ENCODE measurements at regions not wholly inside any gene's neighbourhood (a gene's known extent, or its start where the extent isn't known, plus 50 kb on each side); places are given as distances from the start of the nearest gene placed in this dataset.

DNA sequence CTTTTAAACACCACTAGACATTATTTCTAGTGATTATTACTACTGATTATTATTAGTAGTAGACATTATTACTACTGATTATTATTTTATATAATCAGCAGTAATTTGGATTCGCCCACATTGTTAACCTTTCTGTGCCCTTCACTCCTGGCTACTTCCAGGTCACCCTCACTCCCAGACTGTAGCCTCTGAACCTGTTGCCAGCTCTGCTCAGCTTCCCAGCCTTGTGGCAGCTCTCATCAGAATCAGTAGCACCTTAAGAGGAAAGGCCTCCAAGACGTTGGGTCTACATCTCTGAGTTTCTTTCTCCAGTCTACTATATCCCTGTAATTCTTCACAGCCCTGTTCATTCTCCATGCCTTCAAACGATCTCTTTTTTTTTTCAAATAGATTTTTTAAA, 137.0 kb downstream of the KATNIP start:
- H3K4me1 ChIP-seq (ENCODE audit: insufficient read depth, low read length) = no peaks in the 10 kb centered on the region
- H3K9me3 ChIP-seq (ENCODE audit: insufficient read depth, low read length, severe bottlenecking) = no peaks in the 10 kb centered on the region
- H3K4me2 ChIP-seq (ENCODE audit: insufficient read depth, low read length) = no peak overlapping the region
- no peak for ATAC-seq (ENCODE audit: insufficient read depth, low read depth)
- no peak overlapping the region for H3K27ac ChIP-seq (ENCODE audit: low read length)
- no peak overlapping the region for H3K9ac ChIP-seq (ENCODE audit: low read depth, low read length)
- H3K36me3 ChIP-seq (ENCODE audit: insufficient read depth, low read length) = peaks cover 6% of the 10 kb centered on the region; the same call in 1 of the 2 replicates
- H4K20me1 ChIP-seq (ENCODE audit: insufficient read depth, low read length) = no peaks in the 10 kb centered on the region
- no peak for DNase-seq
- no peak overlapping the region for H3K4me3 ChIP-seq (ENCODE audit: low read depth in 1 of 2, low read length in 2 of 2)
- no peaks in the 10 kb centered on the region for H3K79me2 ChIP-seq (ENCODE audit: insufficient read depth, low read length)
- TF ChIP-seq, protein P1, sequence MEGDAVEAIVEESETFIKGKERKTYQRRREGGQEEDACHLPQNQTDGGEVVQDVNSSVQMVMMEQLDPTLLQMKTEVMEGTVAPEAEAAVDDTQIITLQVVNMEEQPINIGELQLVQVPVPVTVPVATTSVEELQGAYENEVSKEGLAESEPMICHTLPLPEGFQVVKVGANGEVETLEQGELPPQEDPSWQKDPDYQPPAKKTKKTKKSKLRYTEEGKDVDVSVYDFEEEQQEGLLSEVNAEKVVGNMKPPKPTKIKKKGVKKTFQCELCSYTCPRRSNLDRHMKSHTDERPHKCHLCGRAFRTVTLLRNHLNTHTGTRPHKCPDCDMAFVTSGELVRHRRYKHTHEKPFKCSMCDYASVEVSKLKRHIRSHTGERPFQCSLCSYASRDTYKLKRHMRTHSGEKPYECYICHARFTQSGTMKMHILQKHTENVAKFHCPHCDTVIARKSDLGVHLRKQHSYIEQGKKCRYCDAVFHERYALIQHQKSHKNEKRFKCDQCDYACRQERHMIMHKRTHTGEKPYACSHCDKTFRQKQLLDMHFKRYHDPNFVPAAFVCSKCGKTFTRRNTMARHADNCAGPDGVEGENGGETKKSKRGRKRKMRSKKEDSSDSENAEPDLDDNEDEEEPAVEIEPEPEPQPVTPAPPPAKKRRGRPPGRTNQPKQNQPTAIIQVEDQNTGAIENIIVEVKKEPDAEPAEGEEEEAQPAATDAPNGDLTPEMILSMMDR (IDR thresholded peaks at IDR 0.05; ENCODE audit: borderline replicate concordance, extremely low read depth, low read length, poor library complexity, severe bottlenecking) = no peak
- TF ChIP-seq EZH2 (IDR thresholded peaks at IDR 0.05; ENCODE audit: borderline replicate concordance, low read depth, low read length, severe bottlenecking) = no peak
- H3K27me3 ChIP-seq (ENCODE audit: insufficient read depth, low read length, poor library complexity) = no peaks in the 10 kb centered on the region
- no peak overlapping the region for H2AFZ ChIP-seq (ENCODE audit: low read depth, low read length)

DNA sequence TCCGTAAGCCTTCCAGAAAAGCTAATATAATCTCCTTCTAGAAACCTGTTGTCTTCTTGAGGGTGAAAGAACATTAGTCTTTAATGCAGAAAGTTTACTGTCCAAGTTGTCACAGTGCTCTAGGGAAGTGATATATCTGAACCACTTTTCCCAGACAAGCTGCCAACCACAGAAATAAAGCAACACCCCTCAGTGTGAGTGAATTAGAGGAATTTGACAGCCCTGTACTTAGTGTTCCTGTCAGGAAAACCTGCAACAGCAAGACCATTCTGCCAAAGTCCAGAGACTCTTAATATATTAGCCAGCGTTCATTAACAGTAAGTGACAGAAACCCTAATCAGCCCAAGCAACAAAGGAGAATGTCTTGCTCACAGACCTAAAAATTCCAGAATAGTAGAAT, 137.7 kb downstream of the KATNIP start:
- Histone ChIP-seq H3K4me2 (ENCODE audit: insufficient read depth, low read length) (no peak overlapping the region), H3K79me2 (ENCODE audit: insufficient read depth, low read length) (no peaks in the 10 kb centered on the region), H3K27me3 (ENCODE audit: insufficient read depth, low read length, poor library complexity) (no peaks in the 10 kb centered on the region), H3K27ac (ENCODE audit: low read length) (no peak overlapping the region), H3K36me3 (ENCODE audit: insufficient read depth, low read length) (no peaks in the 10 kb centered on the region), H2AFZ (ENCODE audit: low read depth, low read length) (no peak overlapping the region), H3K9me3 (ENCODE audit: insufficient read depth, low read length, severe bottlenecking) (no peaks in the 10 kb centered on the region), H3K9ac (ENCODE audit: low read depth, low read length) (no peak overlapping the region), H3K4me1 (ENCODE audit: insufficient read depth, low read length) (no peaks in the 10 kb centered on the region), H3K4me3 (ENCODE audit: low read depth in 1 of 2, low read length in 2 of 2) (no peak overlapping the region), H4K20me1 (ENCODE audit: insufficient read depth, low read length) (no peaks in the 10 kb centered on the region)
- no peak for ATAC-seq (ENCODE audit: insufficient read depth, low read depth)
- DNase-seq = no peak
- TF ChIP-seq EZH2 (IDR thresholded peaks at IDR 0.05; ENCODE audit: borderline replicate concordance, low read depth, low read length, severe bottlenecking) = no peak
- TF ChIP-seq, protein P1 (IDR thresholded peaks at IDR 0.05; ENCODE audit: borderline replicate concordance, extremely low read depth, low read length, poor library complexity, severe bottlenecking) = no peak

DNA sequence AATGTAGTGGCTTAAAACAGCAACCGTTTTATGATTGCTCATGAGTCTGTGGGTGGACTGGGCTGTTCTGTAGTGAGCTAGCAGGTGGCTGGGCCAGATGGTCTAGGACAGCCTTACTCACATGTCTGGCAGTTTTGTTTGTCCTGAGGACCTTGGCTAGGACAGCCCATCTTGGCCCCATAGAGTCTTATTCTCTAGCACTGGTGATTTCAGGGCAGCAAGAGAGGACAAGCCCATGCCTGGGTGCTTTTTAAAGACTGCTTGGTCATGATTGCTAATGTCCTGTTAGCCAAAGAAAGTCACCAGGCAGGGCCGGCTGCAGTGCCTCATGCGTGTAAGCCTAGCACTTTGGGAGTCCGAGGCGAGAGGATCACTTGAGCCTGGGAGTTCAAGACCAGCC, 139.8 kb downstream of the KATNIP start:
- DNase-seq (no peak), ATAC-seq (ENCODE audit: insufficient read depth, low read depth) (no peak)
- no peak overlapping the region for H3K4me2 ChIP-seq (ENCODE audit: insufficient read depth, low read length)
- TF ChIP-seq, protein P1 (IDR thresholded peaks at IDR 0.05; ENCODE audit: borderline replicate concordance, extremely low read depth, low read length, poor library complexity, severe bottlenecking) = no peak
- no peak for TF ChIP-seq EZH2 (IDR thresholded peaks at IDR 0.05; ENCODE audit: borderline replicate concordance, low read depth, low read length, severe bottlenecking)
- H3K4me1 ChIP-seq (ENCODE audit: insufficient read depth, low read length) = no peaks in the 10 kb centered on the region
- no peaks in the 10 kb centered on the region for H3K9me3 ChIP-seq (ENCODE audit: insufficient read depth, low read length, severe bottlenecking)
- H3K27me3 ChIP-seq (ENCODE audit: insufficient read depth, low read length, poor library complexity) = no peaks in the 10 kb centered on the region
- no peak overlapping the region for H3K9ac ChIP-seq (ENCODE audit: low read depth, low read length)
- no peak overlapping the region for H3K4me3 ChIP-seq (ENCODE audit: low read depth in 1 of 2, low read length in 2 of 2)
- no peaks in the 10 kb centered on the region for H3K36me3 ChIP-seq (ENCODE audit: insufficient read depth, low read length)
- no peak overlapping the region for H2AFZ ChIP-seq (ENCODE audit: low read depth, low read length)
- H4K20me1 ChIP-seq (ENCODE audit: insufficient read depth, low read length) = no peaks in the 10 kb centered on the region
- H3K27ac ChIP-seq (ENCODE audit: low read length) = no peak overlapping the region
- no peaks in the 10 kb centered on the region for H3K79me2 ChIP-seq (ENCODE audit: insufficient read depth, low read length)

DNA sequence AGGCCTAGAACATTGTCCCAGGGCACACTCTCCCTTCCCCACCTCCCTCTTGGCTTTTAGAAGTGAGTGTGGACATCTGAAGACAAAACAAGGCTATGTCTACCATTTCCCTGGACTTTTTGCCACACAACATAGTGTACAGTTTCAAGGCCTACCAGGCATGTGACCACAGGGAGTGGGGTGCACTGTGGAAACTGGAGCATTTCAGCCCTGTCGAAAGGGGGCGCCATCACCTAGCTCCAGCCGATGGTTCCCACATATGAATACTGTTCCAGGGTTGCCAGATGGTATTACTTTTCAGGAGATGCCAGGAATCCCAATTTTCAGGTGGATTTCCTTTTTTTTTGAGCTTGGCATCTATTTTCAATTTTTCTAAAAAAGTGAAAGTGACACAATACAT, 140.7 kb downstream of the KATNIP start:
- DNase-seq (no peak), ATAC-seq (ENCODE audit: insufficient read depth, low read depth) (no peak; the same call in 2 of the 3 replicates)
- H3K36me3 ChIP-seq (ENCODE audit: insufficient read depth, low read length) = no peaks in the 10 kb centered on the region
- H3K4me3 ChIP-seq (ENCODE audit: low read depth in 1 of 2, low read length in 2 of 2) = no peak overlapping the region
- TF ChIP-seq EZH2 (IDR thresholded peaks at IDR 0.05; ENCODE audit: borderline replicate concordance, low read depth, low read length, severe bottlenecking) = no peak
- TF ChIP-seq, protein P1 (IDR thresholded peaks at IDR 0.05; ENCODE audit: borderline replicate concordance, extremely low read depth, low read length, poor library complexity, severe bottlenecking) = peak; percentile 46
- H4K20me1 ChIP-seq (ENCODE audit: insufficient read depth, low read length) = no peaks in the 10 kb centered on the region
- H3K79me2 ChIP-seq (ENCODE audit: insufficient read depth, low read length) = no peaks in the 10 kb centered on the region
- no peaks in the 10 kb centered on the region for H3K9me3 ChIP-seq (ENCODE audit: insufficient read depth, low read length, severe bottlenecking)
- H3K4me1 ChIP-seq (ENCODE audit: insufficient read depth, low read length) = no peaks in the 10 kb centered on the region
- no peak overlapping the region for H3K27ac ChIP-seq (ENCODE audit: low read length)
- no peak overlapping the region for H2AFZ ChIP-seq (ENCODE audit: low read depth, low read length)
- no peak overlapping the region for H3K9ac ChIP-seq (ENCODE audit: low read depth, low read length)
- H3K27me3 ChIP-seq (ENCODE audit: insufficient read depth, low read length, poor library complexity) = no peaks in the 10 kb centered on the region
- no peak overlapping the region for H3K4me2 ChIP-seq (ENCODE audit: insufficient read depth, low read length)
